ENCODE measurements at regions not wholly inside any gene's neighbourhood (a gene's known extent, or its start where the extent isn't known, plus 50 kb on each side); places are given as distances from the start of the nearest gene placed in this dataset.

DNA sequence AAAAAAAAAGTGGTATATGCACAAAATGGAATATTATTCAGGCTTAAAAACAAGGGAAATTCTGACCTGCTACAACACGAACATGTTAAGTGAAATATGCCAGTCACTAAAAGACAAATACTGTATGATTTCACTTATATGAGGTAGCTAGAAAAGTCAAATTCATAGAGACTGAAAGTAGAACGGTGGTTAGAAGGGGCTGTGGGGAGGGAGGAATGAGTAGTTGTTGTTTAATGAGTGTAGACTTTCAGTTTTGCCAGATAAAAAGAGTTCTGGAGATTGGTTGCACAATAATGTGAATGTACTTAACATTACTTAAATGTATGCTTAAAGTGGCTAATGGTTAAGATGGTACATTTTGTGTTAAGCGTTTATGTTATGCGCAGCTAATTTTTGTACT lies 79.5 kb upstream of the IL12B start:
- Histone ChIP-seq H3K36me3 (ENCODE audit: insufficient read depth, low read depth, low read length) (no peaks in the 10 kb centered on the region), H3K4me3 (ENCODE audit: low read length) (no peak overlapping the region), H3K27ac (ENCODE audit: low read length) (no peak overlapping the region), H3K4me1 (ENCODE audit: insufficient read depth, low read length) (peaks cover 13% of the 10 kb centered on the region), H3K27me3 (ENCODE audit: insufficient read depth, low read length) (no peaks in the 10 kb centered on the region), H3K9me3 (ENCODE audit: insufficient read depth, low read depth, low read length) (no peaks in the 10 kb centered on the region), H3K9ac (ENCODE audit: low read depth, low read length) (no peak overlapping the region)

DNA sequence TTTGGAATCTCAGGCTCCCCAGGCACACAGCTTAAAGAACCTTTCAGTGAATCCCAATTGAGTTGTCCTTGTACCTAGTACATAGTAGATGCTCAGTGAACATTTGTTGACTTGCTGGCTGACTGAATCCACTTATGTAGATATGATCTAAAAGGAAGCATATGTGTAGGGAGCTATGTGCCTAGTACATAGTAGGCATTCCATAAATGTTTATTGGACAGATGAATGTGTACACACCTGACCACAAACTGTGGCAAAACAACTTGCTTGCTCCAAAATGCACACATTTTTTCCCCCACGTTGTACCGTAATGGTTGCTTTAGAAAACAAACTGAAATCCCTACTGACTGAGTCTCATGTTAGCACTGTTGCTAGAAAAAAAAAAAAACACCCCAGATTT lies 80.2 kb upstream of the IL12B start:
- H3K9ac ChIP-seq (ENCODE audit: low read depth, low read length) = no peak overlapping the region
- H3K27me3 ChIP-seq (ENCODE audit: insufficient read depth, low read length) = no peaks in the 10 kb centered on the region
- H3K9me3 ChIP-seq (ENCODE audit: insufficient read depth, low read depth, low read length) = no peaks in the 10 kb centered on the region
- H3K4me3 ChIP-seq (ENCODE audit: low read length) = no peak overlapping the region
- peaks cover 13% of the 10 kb centered on the region for H3K4me1 ChIP-seq (ENCODE audit: insufficient read depth, low read length)
- H3K27ac ChIP-seq (ENCODE audit: low read length) = no peak overlapping the region
- H3K36me3 ChIP-seq (ENCODE audit: insufficient read depth, low read depth, low read length) = no peaks in the 10 kb centered on the region

DNA sequence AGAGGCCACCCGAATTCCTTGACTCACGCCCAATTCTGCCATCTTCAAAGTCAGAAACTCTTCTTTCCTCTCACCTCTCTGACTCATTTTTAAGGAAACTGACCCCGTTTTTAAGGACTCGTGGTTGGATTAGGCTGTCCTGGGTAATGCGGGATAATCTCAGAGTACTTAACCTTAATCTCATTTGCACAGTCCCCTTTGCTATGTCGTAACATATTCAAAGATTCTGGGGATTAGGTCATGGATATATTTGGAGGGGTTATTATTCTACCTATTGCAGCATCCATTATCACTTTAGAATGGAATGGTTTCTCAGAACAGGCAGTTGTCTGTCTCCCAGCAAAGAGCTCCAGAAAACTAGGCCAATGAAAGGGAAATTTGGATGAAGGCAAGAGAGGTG lies 80.8 kb upstream of the IL12B start:
- Histone ChIP-seq H3K27ac (ENCODE audit: low read length) (no peak overlapping the region), H3K4me1 (ENCODE audit: insufficient read depth, low read length) (peaks cover 13% of the 10 kb centered on the region), H3K36me3 (ENCODE audit: insufficient read depth, low read depth, low read length) (no peaks in the 10 kb centered on the region), H3K9ac (ENCODE audit: low read depth, low read length) (no peak overlapping the region), H3K4me3 (ENCODE audit: low read length) (no peak overlapping the region), H3K27me3 (ENCODE audit: insufficient read depth, low read length) (no peaks in the 10 kb centered on the region), H3K9me3 (ENCODE audit: insufficient read depth, low read depth, low read length) (no peaks in the 10 kb centered on the region)

DNA sequence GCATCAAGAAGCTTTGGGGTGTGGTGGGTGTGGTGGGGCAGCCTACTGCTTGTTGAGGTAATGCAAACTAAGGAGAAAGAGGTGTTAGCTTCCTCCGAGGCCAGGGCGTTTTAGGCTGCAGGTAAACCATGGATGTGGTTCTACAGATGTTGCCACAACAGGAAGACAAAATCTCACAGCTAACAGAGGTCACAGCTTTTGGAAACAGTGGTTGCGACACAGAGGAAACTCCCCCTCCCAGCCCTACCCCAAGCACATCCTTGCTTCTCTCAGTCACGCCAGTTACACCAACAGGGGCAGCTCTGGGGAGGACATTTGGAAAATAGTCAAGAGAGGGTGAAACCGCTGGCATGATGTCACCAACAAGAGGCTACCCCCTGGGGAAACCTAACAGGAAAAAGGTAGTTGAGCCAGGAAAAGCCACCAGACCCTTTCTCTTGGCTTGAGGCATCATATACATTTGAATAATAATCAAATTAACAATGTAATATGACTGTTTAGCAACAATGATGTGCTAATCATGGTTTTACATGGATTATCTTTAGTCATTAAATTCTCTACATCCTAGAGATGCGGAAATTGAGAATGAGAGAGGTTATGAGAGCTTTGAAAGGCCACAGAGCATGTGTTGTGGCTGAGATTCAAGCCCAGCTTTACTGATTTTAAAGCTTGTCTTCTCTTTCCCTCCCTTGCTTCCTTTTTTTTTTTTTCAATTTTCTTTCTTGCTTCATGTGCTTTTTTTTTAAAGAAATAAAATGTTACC lies 82.2 kb upstream of the IL12B start:
- Histone ChIP-seq H3K27me3 (ENCODE audit: insufficient read depth, low read length) (no peaks in the 10 kb centered on the region), H3K36me3 (ENCODE audit: insufficient read depth, low read depth, low read length) (no peaks in the 10 kb centered on the region), H3K27ac (ENCODE audit: low read length) (no peak overlapping the region), H3K4me3 (ENCODE audit: low read length) (no peak overlapping the region), H3K4me1 (ENCODE audit: insufficient read depth, low read length) (peaks cover 13% of the 10 kb centered on the region), H3K9me3 (ENCODE audit: insufficient read depth, low read depth, low read length) (no peaks in the 10 kb centered on the region), H3K9ac (ENCODE audit: low read depth, low read length) (no peak overlapping the region)

DNA sequence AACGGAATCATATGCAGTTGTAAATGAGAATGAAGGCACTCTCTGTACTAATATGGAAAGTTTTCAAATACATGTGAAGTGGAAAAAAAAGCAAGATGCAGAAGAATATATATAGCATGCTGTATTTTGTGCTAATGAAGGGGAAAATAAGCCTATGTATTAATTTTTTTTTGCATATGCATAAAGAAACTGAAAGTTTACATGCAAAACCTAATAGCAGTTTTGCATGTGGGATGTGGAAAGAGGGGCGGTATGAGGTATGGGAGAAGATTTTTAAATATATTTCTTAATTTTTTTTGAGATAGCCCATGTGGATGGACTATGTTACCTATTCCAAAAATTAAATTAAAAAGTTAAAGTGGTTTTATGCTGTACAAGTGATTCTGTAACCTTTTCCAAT lies 83.7 kb upstream of the IL12B start:
- H3K9me3 ChIP-seq (ENCODE audit: insufficient read depth, low read depth, low read length) = no peaks in the 10 kb centered on the region
- no peak overlapping the region for H3K27ac ChIP-seq (ENCODE audit: low read length)
- peaks cover 13% of the 10 kb centered on the region for H3K4me1 ChIP-seq (ENCODE audit: insufficient read depth, low read length)
- H3K4me3 ChIP-seq (ENCODE audit: low read length) = no peak overlapping the region
- H3K9ac ChIP-seq (ENCODE audit: low read depth, low read length) = no peak overlapping the region
- H3K27me3 ChIP-seq (ENCODE audit: insufficient read depth, low read length) = no peaks in the 10 kb centered on the region
- no peaks in the 10 kb centered on the region for H3K36me3 ChIP-seq (ENCODE audit: insufficient read depth, low read depth, low read length)

DNA sequence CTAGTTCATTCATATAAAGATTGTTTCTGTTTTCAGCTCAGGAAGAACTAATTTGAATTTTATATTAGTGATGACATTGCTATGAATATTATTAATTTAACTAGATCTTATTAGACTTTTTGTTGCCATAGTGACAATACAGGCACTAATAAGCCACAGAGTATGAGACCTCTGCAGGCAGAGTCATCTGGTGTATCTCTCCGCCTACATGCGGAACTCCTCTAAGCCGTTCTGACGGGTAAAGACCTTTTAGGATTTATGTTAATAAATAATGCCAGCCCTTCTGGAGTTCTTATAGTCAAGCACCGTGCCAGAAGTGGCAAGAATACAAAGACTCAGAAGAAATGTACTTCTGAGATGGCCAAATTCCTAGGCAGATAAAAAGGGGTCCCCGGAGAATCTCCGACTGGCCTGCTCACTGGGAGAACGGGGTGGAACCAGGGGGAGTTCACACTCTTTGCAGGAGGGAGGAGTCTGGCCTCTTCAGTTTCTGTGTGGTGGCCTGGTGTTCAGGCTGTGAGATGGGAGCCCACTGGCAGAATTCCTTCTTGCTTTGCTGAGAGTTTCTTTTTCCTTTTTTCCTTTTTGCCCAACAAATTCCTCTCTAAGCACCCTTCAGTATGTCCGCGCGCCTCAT lies 85.1 kb upstream of the IL12B start:
- H3K36me3 ChIP-seq (ENCODE audit: insufficient read depth, low read depth, low read length) = no peaks in the 10 kb centered on the region
- H3K9ac ChIP-seq (ENCODE audit: low read depth, low read length) = no peak overlapping the region
- no peaks in the 10 kb centered on the region for H3K27me3 ChIP-seq (ENCODE audit: insufficient read depth, low read length)
- peaks cover 13% of the 10 kb centered on the region for H3K4me1 ChIP-seq (ENCODE audit: insufficient read depth, low read length)
- no peak overlapping the region for H3K4me3 ChIP-seq (ENCODE audit: low read length)
- H3K27ac ChIP-seq (ENCODE audit: low read length) = no peak overlapping the region
- H3K9me3 ChIP-seq (ENCODE audit: insufficient read depth, low read depth, low read length) = no peaks in the 10 kb centered on the region

DNA sequence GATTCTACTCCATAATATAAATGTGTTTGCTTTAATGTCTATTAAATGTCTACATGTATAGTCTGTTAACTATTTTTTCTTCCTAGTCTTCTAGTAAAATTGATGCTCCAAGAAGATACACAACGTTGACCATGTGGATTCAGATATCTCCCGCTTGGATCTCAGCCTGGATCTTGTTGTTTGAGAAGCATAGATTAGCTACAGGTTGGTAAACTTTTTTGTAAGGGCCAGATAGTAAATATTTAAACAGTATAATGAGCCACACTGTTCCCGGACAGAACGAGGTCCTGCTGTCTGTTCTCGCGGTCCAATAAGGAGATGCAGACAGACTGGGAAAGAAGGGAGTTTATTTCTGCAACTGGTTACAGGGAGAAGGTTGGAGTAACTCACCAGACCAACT lies 86.2 kb upstream of the IL12B start:
- H3K36me3 ChIP-seq (ENCODE audit: insufficient read depth, low read depth, low read length) = no peaks in the 10 kb centered on the region
- no peak overlapping the region for H3K4me3 ChIP-seq (ENCODE audit: low read length)
- H3K9me3 ChIP-seq (ENCODE audit: insufficient read depth, low read depth, low read length) = no peaks in the 10 kb centered on the region
- H3K9ac ChIP-seq (ENCODE audit: low read depth, low read length) = no peak overlapping the region
- peaks cover 13% of the 10 kb centered on the region for H3K4me1 ChIP-seq (ENCODE audit: insufficient read depth, low read length)
- H3K27ac ChIP-seq (ENCODE audit: low read length) = no peak overlapping the region
- no peaks in the 10 kb centered on the region for H3K27me3 ChIP-seq (ENCODE audit: insufficient read depth, low read length)

DNA sequence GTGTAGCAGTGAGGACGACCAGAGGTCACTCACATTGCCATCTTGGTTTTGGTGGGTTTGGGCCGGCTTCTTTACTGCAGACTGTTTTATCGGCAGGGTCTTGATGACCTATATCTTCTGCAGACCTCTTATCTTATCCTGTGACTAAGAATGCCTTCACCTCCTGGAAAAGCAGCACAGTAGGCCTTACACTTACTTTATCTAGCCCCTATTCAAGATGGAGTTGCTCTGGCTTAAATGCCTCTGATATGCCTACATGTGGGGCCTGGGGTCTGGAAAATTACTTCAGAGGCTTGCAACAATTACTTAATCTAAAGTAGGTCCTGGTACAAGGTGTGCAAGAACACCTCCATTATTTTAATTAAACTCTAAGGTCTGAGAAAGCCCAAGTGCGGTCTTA lies 86.9 kb upstream of the IL12B start:
- Histone ChIP-seq H3K9ac (ENCODE audit: low read depth, low read length) (no peak overlapping the region), H3K4me1 (ENCODE audit: insufficient read depth, low read length) (peaks cover 9% of the 10 kb centered on the region), H3K9me3 (ENCODE audit: insufficient read depth, low read depth, low read length) (no peaks in the 10 kb centered on the region), H3K4me3 (ENCODE audit: low read length) (no peak overlapping the region), H3K36me3 (ENCODE audit: insufficient read depth, low read depth, low read length) (no peaks in the 10 kb centered on the region), H3K27ac (ENCODE audit: low read length) (no peak overlapping the region), H3K27me3 (ENCODE audit: insufficient read depth, low read length) (no peaks in the 10 kb centered on the region)

DNA sequence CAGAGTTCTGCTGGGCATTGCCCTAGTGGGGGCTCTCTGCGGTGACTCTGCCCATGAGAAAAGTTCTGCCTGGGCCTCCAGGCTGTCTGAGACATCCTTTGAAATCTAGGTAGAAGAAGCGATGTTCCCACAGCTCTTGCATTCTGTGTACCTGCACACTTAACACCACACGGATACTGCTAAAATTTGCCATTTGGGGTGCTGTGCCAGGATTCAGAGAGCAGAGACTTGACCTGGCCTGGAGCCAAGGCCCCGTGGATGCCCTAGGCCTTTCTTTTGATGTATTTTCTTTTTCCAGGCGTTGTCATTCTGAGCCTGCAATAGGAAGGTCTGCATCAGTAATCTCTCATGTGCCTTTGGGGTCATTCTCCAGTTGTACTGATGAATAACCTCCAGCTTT lies 89.3 kb upstream of the IL12B start:
- Histone ChIP-seq H3K27me3 (ENCODE audit: insufficient read depth, low read length) (no peaks in the 10 kb centered on the region), H3K9me3 (ENCODE audit: insufficient read depth, low read depth, low read length) (no peaks in the 10 kb centered on the region), H3K27ac (ENCODE audit: low read length) (no peak overlapping the region), H3K4me3 (ENCODE audit: low read length) (no peak overlapping the region), H3K9ac (ENCODE audit: low read depth, low read length) (no peak overlapping the region), H3K4me1 (ENCODE audit: insufficient read depth, low read length) (no peaks in the 10 kb centered on the region), H3K36me3 (ENCODE audit: insufficient read depth, low read depth, low read length) (no peaks in the 10 kb centered on the region)

DNA sequence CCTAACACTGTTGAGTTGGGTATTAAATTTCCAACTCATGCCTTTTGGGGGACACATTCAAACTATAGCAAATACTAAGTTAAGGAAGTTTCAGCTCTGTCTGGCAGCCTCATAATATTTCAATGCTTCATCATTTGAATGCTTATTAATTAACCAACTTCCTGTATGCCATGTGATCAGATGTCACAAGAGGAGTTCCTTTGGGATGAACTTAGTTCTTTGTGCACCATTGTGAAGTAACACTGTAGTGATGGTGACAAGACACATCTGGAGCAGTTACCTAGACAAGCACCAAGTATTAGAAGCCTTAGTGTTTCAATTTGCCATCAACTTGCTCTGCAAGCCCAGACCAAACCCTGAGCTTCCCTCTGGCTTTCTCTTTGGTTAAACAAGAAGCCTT lies 90.7 kb upstream of the IL12B start:
- H3K9me3 ChIP-seq (ENCODE audit: insufficient read depth, low read depth, low read length) = no peaks in the 10 kb centered on the region
- H3K9ac ChIP-seq (ENCODE audit: low read depth, low read length) = no peak overlapping the region
- no peak overlapping the region for H3K27ac ChIP-seq (ENCODE audit: low read length)
- H3K4me1 ChIP-seq (ENCODE audit: insufficient read depth, low read length) = no peaks in the 10 kb centered on the region
- H3K4me3 ChIP-seq (ENCODE audit: low read length) = no peak overlapping the region
- H3K36me3 ChIP-seq (ENCODE audit: insufficient read depth, low read depth, low read length) = no peaks in the 10 kb centered on the region
- H3K27me3 ChIP-seq (ENCODE audit: insufficient read depth, low read length) = no peaks in the 10 kb centered on the region

DNA sequence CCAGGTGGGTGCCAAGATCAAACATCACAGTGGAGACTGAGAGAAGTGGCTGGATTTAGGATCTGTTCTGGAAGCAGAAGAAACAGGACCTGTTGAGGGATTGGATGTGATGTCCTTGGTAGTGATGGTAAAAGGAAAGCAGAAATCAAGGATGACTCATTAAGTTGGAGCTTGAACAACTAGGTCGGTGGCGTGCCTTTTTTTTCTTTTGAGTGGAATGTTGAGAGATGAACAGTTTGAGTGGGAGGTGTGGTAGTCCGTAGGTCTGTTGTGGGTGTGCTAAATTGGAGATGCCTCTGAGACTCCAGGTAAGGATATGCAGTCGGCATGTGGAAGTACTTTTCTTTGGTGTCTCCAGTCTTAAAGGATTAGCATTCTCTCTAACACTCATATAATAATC lies 92.1 kb upstream of the IL12B start:
- Histone ChIP-seq H3K9me3 (ENCODE audit: insufficient read depth, low read depth, low read length) (no peaks in the 10 kb centered on the region), H3K27ac (ENCODE audit: low read length) (no peak overlapping the region), H3K4me1 (ENCODE audit: insufficient read depth, low read length) (no peaks in the 10 kb centered on the region), H3K36me3 (ENCODE audit: insufficient read depth, low read depth, low read length) (no peaks in the 10 kb centered on the region), H3K4me3 (ENCODE audit: low read length) (no peak overlapping the region), H3K27me3 (ENCODE audit: insufficient read depth, low read length) (no peaks in the 10 kb centered on the region), H3K9ac (ENCODE audit: low read depth, low read length) (no peak overlapping the region)

DNA sequence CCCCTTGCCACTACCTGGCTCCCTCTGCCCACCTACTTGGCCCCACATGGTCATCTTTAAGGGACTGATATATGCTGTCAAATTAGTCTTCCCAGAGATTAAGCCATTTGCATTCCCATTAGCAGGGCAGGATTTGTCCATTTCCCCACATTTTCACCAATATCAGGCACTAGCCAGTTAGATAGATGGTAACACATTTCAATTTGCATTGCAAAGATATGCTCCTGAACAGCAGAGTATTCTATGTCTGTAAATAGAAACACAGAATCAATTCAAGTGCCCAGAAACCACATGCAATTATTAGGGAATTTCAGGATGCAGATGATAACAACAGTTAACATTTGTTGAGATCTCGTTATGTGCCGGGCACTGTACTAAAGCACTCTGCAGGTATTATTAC lies 92.6 kb upstream of the IL12B start:
- H3K4me3 ChIP-seq (ENCODE audit: low read length) = no peak overlapping the region
- no peak overlapping the region for H3K27ac ChIP-seq (ENCODE audit: low read length)
- no peaks in the 10 kb centered on the region for H3K4me1 ChIP-seq (ENCODE audit: insufficient read depth, low read length)
- no peaks in the 10 kb centered on the region for H3K27me3 ChIP-seq (ENCODE audit: insufficient read depth, low read length)
- no peaks in the 10 kb centered on the region for H3K36me3 ChIP-seq (ENCODE audit: insufficient read depth, low read depth, low read length)
- H3K9me3 ChIP-seq (ENCODE audit: insufficient read depth, low read depth, low read length) = no peaks in the 10 kb centered on the region
- no peak overlapping the region for H3K9ac ChIP-seq (ENCODE audit: low read depth, low read length)
